HepG2 (cell line): ENCODE measurements at regions not wholly inside any gene's neighbourhood (a gene's known extent, or its start where the extent isn't known, plus 50 kb on each side); places are given as distances from the start of the nearest gene placed in this dataset.

Experiments
- EZH2 ChIP-seq: conservative IDR thresholded peaks from 2 replicates; pipeline ENCODE4 v1.6.1; 2012; ENCODE audit warnings: mild to moderate bottlenecking, low read depth, low read length, moderate library complexity
- FOXP4 ChIP-seq: sonication (generic); formaldehyde crosslinking; IDR thresholded peaks from 2 replicates; pipeline ENCODE4 v1.4.0; 2020; ENCODE audit warnings: missing genetic modification reagents
- POLR2A ChIP-seq, 2 experiments: IDR thresholded peaks; 2 replicates each; pipeline ENCODE4 v1.6.1; 2011; ENCODE audit warnings: low read depth in 2 of 2, low read length in 2 of 2, mild to moderate bottlenecking in 1 of 2, moderate library complexity in 1 of 2; ENCODE audit not compliant: insufficient read depth in 1 of 2
- REXO4 ChIP-seq: sonication (generic); formaldehyde crosslinking; IDR thresholded peaks from 2 replicates; pipeline ENCODE4 v1.8.0; 2022; ENCODE audit warnings: missing genetic modification reagents, mild to moderate bottlenecking, borderline replicate concordance
- TCF7 ChIP-seq: sonication (generic); IDR thresholded peaks from 2 replicates; pipeline ENCODE4 v1.6.1; 2016; ENCODE audit warnings: antibody characterized with exemption, low read depth
- TCF7L2 ChIP-seq: IDR thresholded peaks from 2 replicates; pipeline ENCODE4 v1.6.1; 2011; ENCODE audit warnings: mild to moderate bottlenecking, low read depth, low read length, moderate library complexity
- ZBTB21 ChIP-seq: sonication (generic); formaldehyde crosslinking; IDR thresholded peaks from 2 replicates; pipeline ENCODE4 v1.4.0; 2020; ENCODE audit warnings: missing genetic modification reagents
- ZNF317 ChIP-seq: sonication (generic); formaldehyde crosslinking; IDR thresholded peaks from 2 replicates; pipeline ENCODE4 v1.5.0; 2020; ENCODE audit warnings: mild to moderate bottlenecking, missing genetic modification reagents
- TF ChIP-seq, protein P1 (sequence below): sonication (generic); IDR thresholded peaks from 2 replicates; pipeline ENCODE4 v1.6.1; 2016; ENCODE audit warnings: low read depth, borderline replicate concordance
- TF ChIP-seq, protein P2 (sequence below): sonication (generic); formaldehyde crosslinking; IDR thresholded peaks from 2 replicates; pipeline ENCODE4 v1.5.0; 2020; ENCODE audit warnings: mild to moderate bottlenecking, missing genetic modification reagents
- TF ChIP-seq, protein P3 (sequence below): sonication (generic); formaldehyde crosslinking; IDR thresholded peaks from 2 replicates; pipeline ENCODE4 v1.5.0; 2020; ENCODE audit warnings: mild to moderate bottlenecking, missing genetic modification reagents, moderate library complexity

GRCh38 chr2:136532171-136532570 lies 233.2 kb upstream of the THSD7B start:
- TF ChIP-seq POLR2A (IDR thresholded peaks at IDR 0.05; ENCODE audit: insufficient read depth in 1 of 2, low read depth in 2 of 2, low read length in 2 of 2) = no peak
- TF ChIP-seq REXO4 = no peak
- no peak for TF ChIP-seq TCF7
- no peak for TF ChIP-seq EZH2
- TF ChIP-seq, protein P1, sequence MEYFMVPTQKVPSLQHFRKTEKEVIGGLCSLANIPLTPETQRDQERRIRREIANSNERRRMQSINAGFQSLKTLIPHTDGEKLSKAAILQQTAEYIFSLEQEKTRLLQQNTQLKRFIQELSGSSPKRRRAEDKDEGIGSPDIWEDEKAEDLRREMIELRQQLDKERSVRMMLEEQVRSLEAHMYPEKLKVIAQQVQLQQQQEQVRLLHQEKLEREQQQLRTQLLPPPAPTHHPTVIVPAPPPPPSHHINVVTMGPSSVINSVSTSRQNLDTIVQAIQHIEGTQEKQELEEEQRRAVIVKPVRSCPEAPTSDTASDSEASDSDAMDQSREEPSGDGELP = no peak
- TF ChIP-seq, protein P2, sequence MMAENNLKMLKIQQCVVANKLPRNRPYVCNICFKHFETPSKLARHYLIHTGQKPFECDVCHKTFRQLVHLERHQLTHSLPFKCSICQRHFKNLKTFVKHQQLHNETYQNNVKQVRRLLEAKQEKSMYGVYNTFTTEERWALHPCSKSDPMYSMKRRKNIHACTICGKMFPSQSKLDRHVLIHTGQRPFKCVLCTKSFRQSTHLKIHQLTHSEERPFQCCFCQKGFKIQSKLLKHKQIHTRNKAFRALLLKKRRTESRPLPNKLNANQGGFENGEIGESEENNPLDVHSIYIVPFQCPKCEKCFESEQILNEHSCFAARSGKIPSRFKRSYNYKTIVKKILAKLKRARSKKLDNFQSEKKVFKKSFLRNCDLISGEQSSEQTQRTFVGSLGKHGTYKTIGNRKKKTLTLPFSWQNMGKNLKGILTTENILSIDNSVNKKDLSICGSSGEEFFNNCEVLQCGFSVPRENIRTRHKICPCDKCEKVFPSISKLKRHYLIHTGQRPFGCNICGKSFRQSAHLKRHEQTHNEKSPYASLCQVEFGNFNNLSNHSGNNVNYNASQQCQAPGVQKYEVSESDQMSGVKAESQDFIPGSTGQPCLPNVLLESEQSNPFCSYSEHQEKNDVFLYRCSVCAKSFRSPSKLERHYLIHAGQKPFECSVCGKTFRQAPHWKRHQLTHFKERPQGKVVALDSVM = no peak
- TF ChIP-seq FOXP4 (CRISPR knock-in tag) = no peak
- TF ChIP-seq TCF7L2 = no peak
- TF ChIP-seq ZNF317 = no peak
- TF ChIP-seq ZBTB21 = no peak
- TF ChIP-seq, protein P3, sequence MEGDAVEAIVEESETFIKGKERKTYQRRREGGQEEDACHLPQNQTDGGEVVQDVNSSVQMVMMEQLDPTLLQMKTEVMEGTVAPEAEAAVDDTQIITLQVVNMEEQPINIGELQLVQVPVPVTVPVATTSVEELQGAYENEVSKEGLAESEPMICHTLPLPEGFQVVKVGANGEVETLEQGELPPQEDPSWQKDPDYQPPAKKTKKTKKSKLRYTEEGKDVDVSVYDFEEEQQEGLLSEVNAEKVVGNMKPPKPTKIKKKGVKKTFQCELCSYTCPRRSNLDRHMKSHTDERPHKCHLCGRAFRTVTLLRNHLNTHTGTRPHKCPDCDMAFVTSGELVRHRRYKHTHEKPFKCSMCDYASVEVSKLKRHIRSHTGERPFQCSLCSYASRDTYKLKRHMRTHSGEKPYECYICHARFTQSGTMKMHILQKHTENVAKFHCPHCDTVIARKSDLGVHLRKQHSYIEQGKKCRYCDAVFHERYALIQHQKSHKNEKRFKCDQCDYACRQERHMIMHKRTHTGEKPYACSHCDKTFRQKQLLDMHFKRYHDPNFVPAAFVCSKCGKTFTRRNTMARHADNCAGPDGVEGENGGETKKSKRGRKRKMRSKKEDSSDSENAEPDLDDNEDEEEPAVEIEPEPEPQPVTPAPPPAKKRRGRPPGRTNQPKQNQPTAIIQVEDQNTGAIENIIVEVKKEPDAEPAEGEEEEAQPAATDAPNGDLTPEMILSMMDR (CRISPR knock-in tag) = no peak
